ENCODE measurements at regions not wholly inside any gene's neighbourhood (a gene's known extent, or its start where the extent isn't known, plus 50 kb on each side); places are given as distances from the start of the nearest gene placed in this dataset.

DNA sequence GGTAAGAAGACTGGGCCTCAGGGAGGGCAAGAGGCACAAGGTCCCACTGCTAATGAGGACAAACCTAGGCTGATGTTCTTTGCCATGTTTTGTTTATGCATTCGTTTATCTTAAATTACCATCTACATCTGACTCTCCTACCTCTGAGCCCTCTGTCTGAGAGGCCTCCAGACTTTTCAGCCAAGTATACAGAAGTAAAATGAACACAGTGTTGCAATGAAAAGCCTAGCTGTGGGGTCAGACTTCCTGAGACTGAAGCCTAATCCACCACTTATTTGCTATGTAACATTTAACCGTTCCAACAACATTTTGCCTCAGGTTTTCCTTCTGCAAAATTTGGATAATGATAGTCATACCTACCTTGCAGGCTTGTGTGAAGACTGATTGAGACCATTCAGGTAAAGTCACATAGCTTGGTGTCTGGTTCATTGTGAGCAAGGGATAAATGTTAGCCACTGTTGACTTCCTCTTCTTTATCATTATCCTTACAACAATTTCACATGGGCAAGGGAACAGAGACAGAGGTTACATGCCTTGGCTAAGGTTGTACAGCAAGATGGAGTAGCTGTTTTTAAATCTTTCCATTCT lies 374.9 kb upstream of the CLINT1 start:
- TF ChIP-seq, protein P1, sequence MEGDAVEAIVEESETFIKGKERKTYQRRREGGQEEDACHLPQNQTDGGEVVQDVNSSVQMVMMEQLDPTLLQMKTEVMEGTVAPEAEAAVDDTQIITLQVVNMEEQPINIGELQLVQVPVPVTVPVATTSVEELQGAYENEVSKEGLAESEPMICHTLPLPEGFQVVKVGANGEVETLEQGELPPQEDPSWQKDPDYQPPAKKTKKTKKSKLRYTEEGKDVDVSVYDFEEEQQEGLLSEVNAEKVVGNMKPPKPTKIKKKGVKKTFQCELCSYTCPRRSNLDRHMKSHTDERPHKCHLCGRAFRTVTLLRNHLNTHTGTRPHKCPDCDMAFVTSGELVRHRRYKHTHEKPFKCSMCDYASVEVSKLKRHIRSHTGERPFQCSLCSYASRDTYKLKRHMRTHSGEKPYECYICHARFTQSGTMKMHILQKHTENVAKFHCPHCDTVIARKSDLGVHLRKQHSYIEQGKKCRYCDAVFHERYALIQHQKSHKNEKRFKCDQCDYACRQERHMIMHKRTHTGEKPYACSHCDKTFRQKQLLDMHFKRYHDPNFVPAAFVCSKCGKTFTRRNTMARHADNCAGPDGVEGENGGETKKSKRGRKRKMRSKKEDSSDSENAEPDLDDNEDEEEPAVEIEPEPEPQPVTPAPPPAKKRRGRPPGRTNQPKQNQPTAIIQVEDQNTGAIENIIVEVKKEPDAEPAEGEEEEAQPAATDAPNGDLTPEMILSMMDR (IDR thresholded peaks at IDR 0.05), result no peak
- no peak for TF ChIP-seq POLR2A (IDR thresholded peaks at IDR 0.05)
- TF ChIP-seq POLR2AphosphoS5 (IDR thresholded peaks at IDR 0.05), result no peak
